Lower leg skin (tissue), 3 donors: ENCODE measurements at regions not wholly inside any gene's neighbourhood (a gene's known extent, or its start where the extent isn't known, plus 50 kb on each side); places are given as distances from the start of the nearest gene placed in this dataset.

Source experiments
- POLR2A ChIP-seq, 2 donors: fragments of 450-650 bp; IDR thresholded peaks; one replicate each; pipeline ENCODE4 v1.6.1; 2016 to 2017; ENCODE audit warnings: antibody characterized with exemption in 2 of 2, mild to moderate bottlenecking in 1 of 2, moderate library complexity in 1 of 2
- TF ChIP-seq, protein P1 (sequence below), 3 donors: fragments of 450-650 bp; IDR thresholded peaks; one replicate each; pipeline ENCODE4 v1.5.1; 2016; ENCODE audit warnings: antibody characterized with exemption in 3 of 3, mild to moderate bottlenecking in 3 of 3, moderate library complexity in 2 of 3

DNA sequence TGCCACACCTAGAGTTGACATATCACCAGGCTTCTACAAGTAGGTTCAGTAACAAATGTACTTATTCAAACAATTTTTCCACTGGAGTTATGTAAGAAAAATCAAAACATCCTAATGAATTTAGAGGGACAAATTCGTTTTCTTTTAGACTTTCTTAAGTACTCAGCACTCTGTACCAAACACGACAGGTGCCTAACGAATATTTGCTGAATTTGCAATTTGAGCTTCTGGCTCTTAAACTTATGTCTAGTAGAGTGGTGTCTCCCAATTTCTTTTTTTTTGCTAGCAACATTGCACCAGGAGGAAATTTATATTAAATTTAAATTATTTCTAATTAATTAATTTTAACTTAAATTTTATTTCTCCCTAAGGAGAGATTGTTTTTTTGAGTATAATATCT is 397.0 kb downstream of the CNTN3 start:
- no peak for TF ChIP-seq POLR2A (IDR thresholded peaks at IDR 0.05)
- TF ChIP-seq, protein P1, sequence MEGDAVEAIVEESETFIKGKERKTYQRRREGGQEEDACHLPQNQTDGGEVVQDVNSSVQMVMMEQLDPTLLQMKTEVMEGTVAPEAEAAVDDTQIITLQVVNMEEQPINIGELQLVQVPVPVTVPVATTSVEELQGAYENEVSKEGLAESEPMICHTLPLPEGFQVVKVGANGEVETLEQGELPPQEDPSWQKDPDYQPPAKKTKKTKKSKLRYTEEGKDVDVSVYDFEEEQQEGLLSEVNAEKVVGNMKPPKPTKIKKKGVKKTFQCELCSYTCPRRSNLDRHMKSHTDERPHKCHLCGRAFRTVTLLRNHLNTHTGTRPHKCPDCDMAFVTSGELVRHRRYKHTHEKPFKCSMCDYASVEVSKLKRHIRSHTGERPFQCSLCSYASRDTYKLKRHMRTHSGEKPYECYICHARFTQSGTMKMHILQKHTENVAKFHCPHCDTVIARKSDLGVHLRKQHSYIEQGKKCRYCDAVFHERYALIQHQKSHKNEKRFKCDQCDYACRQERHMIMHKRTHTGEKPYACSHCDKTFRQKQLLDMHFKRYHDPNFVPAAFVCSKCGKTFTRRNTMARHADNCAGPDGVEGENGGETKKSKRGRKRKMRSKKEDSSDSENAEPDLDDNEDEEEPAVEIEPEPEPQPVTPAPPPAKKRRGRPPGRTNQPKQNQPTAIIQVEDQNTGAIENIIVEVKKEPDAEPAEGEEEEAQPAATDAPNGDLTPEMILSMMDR (IDR thresholded peaks at IDR 0.05) = no peak
